SK-N-MC (cell line): ENCODE measurements at regions not wholly inside any gene's neighbourhood (a gene's known extent, or its start where the extent isn't known, plus 50 kb on each side); places are given as distances from the start of the nearest gene placed in this dataset.

Experiments
- DNase-seq: peaks from one replicate; pipeline ENCODE4 v3.0.0-alpha.2; 2011; ENCODE audit warnings: low read depth, low spot score
- H3K27ac ChIP-seq: fragments of 200-600 bp; sonication (generic); 2 replicates; pipeline ENCODE4 v1.5.1; 2016; ENCODE audit warnings: mixed run types
- H3K36me3 ChIP-seq: fragments of 200-600 bp; sonication (generic); 2 replicates; pipeline ENCODE4 v1.6.1; 2017; ENCODE audit warnings: antibody characterized with exemption, low read length, mixed read lengths; ENCODE audit not compliant: insufficient read depth
- H3K4me3 ChIP-seq: fragments of 200-600 bp; sonication (generic); 2 replicates; pipeline ENCODE4 v1.5.1; 2016
- H3K9ac ChIP-seq: fragments of 200-600 bp; sonication (generic); 2 replicates; pipeline ENCODE4 v1.8.0; 2017; ENCODE audit warnings: mixed run types, mixed read lengths; ENCODE audit not compliant: insufficient read length
- H3K9me3 ChIP-seq: fragments of 200-600 bp; sonication (generic); 2 replicates; pipeline ENCODE4 v1.6.1; 2017; ENCODE audit warnings: low read depth, mild to moderate bottlenecking, antibody characterized with exemption, low read length, moderate library complexity, mixed read lengths
- EZH2 ChIP-seq: fragments of 200-600 bp; sonication (generic); IDR thresholded peaks from one replicate; pipeline ENCODE4 v1.6.1; 2017; ENCODE audit warnings: antibody characterized with exemption
- FOXP2 ChIP-seq: optimal IDR thresholded peaks from 2 replicates; pipeline ENCODE3; 2011; ENCODE audit warnings: mild to moderate bottlenecking, moderate library complexity; ENCODE audit not compliant: insufficient read depth; ENCODE audit errors: extremely low read length, control extremely low read depth
- POLR2AphosphoS5 ChIP-seq: IDR thresholded peaks from 2 replicates; pipeline ENCODE4 v1.6.1; 2012; ENCODE audit warnings: mild to moderate bottlenecking, low read depth, low read length, borderline replicate concordance

DNA sequence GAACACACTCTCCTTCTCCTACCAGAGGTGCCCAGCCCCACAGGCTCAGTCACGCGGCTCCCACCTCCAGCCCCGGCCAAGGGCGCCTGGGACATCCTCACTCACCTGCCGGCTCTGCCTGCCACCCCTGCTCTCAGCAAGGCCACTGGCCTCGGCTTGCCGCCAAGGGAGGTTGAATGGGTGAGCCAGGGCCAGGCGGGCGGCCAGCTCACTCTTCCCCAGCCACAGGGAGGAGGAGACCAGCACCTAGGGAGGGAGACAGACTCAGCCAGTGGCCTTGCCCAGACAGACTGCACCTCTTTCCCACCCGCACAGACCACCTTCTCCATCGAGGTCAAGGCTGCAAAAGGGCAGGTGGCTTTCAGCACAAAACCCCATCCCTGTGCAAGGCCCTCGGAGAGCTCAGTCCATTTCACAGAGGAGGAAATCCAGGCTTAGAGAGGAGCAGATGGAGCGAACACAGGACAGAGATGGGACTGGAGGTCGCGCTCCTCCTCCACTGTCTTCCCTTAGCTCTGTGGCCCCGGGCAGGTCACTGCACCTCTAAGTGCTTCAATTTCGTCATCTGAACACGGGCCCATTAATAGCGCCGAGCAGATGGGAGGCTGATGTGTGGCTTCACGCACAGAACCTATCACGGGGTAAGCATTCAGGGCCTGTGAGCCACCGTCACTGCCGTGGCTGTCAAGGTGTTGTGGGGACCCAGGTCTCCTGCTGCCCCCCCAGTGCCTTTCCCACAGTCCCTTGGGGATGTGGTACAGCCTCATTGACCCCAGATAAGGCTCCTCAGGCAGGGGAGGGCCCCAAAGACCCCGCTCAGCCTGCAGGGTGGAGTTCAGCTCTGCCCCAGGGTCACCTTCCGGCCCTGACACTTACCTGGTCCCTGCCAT, 56.1 kb downstream of the RMI2 start:
- no peak overlapping the region for H3K4me3 ChIP-seq
- H3K36me3 ChIP-seq = no peaks in the 10 kb centered on the region
- TF ChIP-seq FOXP2 (no peak), EZH2 (no peak), POLR2AphosphoS5 (no peak)
- H3K27ac ChIP-seq = no peak overlapping the region
- no peak overlapping the region for H3K9ac ChIP-seq
- DNase-seq = no peak
- no peaks in the 10 kb centered on the region for H3K9me3 ChIP-seq

DNA sequence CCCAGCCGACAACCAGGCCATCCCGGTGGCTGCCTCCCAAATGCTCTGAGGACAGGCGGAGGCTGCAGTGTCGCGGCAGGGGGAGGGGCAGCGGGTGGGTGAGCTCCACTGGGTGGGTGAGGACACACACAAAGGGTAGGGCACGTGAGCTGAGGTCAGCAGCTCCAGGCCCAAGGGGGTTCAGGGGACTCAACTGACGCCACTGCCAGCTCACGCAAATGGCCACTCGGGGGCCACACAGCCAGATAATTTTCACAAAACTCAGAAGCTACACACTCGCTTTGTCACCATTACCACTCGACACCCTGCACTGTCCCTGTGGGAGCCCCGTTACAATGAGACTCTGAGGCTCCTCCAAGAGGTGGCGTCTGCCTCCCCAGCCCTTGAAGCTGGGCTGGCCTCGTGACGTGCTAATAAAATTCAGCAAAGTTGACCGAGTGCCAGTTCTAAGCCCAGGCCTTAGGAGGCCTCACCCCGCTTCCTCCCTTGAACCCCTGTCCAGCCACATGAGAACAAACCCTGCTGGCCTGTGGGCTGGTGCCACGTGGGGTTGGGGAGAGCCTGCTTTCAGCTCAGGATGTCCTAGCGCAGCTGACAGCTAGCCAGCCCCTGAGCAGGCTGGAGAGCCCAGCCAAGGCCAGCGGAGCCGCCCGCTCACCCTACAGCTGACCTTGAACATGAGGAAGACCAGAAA, 56.9 kb downstream of the RMI2 start:
- no peaks in the 10 kb centered on the region for H3K36me3 ChIP-seq
- H3K27ac ChIP-seq = no peak overlapping the region
- DNase-seq = no peak
- H3K9me3 ChIP-seq = no peaks in the 10 kb centered on the region
- no peak overlapping the region for H3K9ac ChIP-seq
- H3K4me3 ChIP-seq = no peak overlapping the region
- TF ChIP-seq FOXP2 (no peak), POLR2AphosphoS5 (no peak), EZH2 (no peak)

DNA sequence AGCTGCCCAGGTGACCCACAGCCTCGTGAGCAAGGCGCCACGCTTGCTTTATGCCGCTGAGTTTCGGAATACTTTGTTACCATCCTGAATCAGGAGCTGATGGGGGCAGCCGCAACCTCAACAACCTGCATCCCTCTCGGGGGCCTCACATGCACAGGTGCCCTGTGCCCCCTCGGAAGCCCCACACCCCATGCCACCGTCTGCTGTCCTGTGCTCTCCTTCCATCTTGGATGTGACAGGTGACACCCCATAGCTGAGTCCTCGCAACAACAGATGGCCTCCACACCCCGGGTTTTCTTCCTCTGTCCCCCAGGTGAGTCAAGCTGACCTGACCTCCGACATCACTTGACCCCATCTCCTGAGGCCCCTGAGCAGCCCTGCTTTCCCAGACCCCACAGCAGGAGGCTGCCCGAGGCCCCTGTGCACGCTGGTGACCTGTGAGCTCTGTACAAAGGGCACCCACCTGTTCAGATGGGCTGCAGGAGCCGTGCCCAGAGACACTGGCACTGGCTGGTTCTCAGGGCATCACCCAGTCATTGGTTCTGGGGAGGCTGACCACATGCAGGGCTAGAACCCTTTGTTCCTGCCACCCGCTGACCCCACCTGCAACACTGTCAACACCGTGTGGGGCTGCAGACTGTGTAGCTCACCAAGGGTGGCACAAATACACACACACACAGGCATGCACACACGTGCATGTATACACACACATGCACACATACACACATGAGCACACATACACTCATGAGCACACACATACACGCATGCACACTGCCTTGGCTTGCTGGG, 57.7 kb downstream of the RMI2 start:
- H3K36me3 ChIP-seq = no peaks in the 10 kb centered on the region
- H3K4me3 ChIP-seq = no peak overlapping the region
- H3K9me3 ChIP-seq = no peaks in the 10 kb centered on the region
- no peak overlapping the region for H3K9ac ChIP-seq
- TF ChIP-seq FOXP2 (no peak), POLR2AphosphoS5 (no peak), EZH2 (no peak)
- no peak for DNase-seq
- H3K27ac ChIP-seq = no peak overlapping the region

DNA sequence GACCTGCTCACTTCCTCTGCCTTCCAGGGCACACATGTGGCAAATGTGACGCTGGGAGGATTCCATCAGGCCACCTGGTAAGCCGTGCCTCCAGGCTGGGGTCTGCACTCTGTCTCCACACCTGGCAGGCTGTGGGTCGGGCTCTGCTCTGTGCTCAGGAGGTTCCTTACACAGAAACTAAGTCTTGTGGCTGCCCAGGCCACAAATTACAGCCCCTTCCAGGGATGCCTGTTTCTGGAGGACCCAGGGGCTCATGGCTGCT, 58.2 kb downstream of the RMI2 start:
- TF ChIP-seq EZH2 (no peak), POLR2AphosphoS5 (no peak), FOXP2 (no peak)
- Histone ChIP-seq H3K27ac (no peak overlapping the region), H3K36me3 (no peaks in the 10 kb centered on the region), H3K4me3 (no peak overlapping the region), H3K9ac (no peak overlapping the region), H3K9me3 (no peaks in the 10 kb centered on the region)
- DNase-seq = no peak

DNA sequence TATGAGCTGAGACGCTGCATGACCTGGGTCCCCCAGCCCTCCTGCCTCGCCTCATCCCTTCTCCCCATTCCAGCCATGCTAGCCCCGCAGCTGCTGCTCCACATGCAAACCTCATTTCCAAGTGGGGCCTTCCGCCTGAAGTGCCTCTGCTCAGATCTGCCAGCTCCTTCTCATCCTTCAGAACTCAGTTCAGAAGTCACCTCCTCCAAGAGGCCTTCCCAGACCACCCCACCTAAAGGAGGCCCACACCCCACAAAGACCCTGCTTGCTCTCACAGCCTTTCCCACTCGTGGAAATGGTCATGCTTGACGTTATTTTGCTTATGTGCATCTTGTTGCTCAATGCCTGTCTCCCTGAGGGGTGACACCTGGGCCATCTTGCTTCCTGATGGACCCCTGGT, 58.7 kb downstream of the RMI2 start:
- no peak overlapping the region for H3K27ac ChIP-seq
- no peak for TF ChIP-seq FOXP2
- no peak for TF ChIP-seq POLR2AphosphoS5
- no peak for TF ChIP-seq EZH2
- DNase-seq = no peak
- no peaks in the 10 kb centered on the region for H3K9me3 ChIP-seq
- no peak overlapping the region for H3K9ac ChIP-seq
- no peaks in the 10 kb centered on the region for H3K36me3 ChIP-seq
- no peak overlapping the region for H3K4me3 ChIP-seq

DNA sequence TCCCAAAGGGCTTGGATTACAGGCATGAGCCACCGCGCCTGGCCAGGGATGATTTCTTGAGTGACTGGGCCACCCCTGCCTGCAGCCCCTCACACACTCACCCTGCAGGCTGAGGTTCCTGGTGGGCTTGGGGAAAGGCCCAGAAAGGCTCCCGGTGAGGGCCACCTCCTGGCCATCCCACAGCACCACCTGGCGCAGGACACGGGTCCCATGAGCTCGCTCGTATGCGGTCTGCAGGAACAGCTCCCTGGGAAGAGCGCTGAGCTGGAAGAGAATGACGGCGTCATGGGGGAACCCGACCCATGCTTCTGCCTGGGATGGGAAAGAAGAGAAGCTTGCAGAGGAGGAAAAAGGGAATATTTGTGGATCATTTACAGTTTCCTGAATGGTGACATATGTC, 59.3 kb downstream of the RMI2 start:
- DNase-seq = no peak
- Histone ChIP-seq H3K9ac (no peak overlapping the region), H3K27ac (no peak overlapping the region), H3K9me3 (no peaks in the 10 kb centered on the region), H3K36me3 (no peaks in the 10 kb centered on the region), H3K4me3 (no peak overlapping the region)
- TF ChIP-seq POLR2AphosphoS5 = no peak
- TF ChIP-seq FOXP2 = no peak
- TF ChIP-seq EZH2 = no peak

DNA sequence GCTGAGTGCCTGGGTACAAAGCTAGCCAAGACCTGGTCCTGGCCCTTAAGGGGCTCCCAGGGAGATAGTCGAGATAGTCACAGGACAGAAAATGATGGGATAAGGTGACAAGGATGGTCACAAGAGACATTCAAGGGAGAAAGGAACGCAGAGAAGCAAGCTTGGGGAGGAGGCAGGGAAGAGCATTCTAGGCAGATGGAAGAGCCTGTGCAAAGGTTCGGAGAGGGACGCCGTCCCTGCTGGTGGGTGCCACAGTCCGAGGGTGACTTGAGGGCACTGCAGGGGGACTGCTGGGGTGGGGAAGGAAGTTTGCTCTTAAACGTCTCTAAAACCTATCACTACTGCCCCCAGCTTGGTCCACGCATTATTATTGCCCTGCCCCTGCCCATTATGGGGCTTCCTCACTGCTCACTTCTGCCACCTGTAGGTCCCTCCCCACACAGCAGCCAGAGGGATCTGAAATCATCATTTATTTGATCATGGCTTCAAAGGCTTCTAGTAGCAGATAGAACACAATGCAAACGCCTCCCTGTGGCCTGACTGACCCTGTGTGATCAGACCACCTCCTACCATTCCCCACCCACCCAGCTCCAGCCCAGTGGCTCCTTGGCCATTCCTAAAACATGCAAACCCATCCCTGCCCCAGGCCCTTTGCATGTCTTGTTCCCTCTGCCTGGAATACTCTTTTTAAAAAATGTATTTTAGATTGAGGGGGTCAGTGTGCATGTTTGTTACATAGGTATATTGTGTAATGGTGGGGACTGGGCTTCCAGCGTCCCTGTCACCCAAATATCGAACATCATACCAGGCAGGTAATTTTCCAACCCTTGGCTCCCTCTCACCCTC, 60.3 kb downstream of the RMI2 start:
- no peak for DNase-seq
- H3K36me3 ChIP-seq = no peaks in the 10 kb centered on the region
- TF ChIP-seq FOXP2 (no peak), EZH2 (no peak), POLR2AphosphoS5 (no peak)

More for the DNA sequence above, 60.3 kb downstream of the RMI2 start:
- Histone ChIP-seq H3K27ac (no peak overlapping the region), H3K9me3 (no peaks in the 10 kb centered on the region), H3K4me3 (no peak overlapping the region), H3K9ac (no peak overlapping the region)
